ENCODE measurements at regions not wholly inside any gene's neighbourhood (a gene's known extent, or its start where the extent isn't known, plus 50 kb on each side); places are given as distances from the start of the nearest gene placed in this dataset.

- no peak for ATAC-seq
- no peaks in the 10 kb centered on the region for H3K27me3 ChIP-seq
- no peak overlapping the region for H3K27ac ChIP-seq
- no peak overlapping the region for H3K4me3 ChIP-seq
- no peak for DNase-seq
- WGBS, 2 donors, result 60 to 66% methylated on average over 3 of the region's 3 CpGs
- intact Hi-C loops (cut with DNase I), result no loop called here
- TF ChIP-seq CTCF (IDR thresholded peaks at IDR 0.05), result no peak
- H3K36me3 ChIP-seq, result no peaks in the 10 kb centered on the region
- no peak for FAIRE-seq
- H3K9me3 ChIP-seq, result no peaks in the 10 kb centered on the region
- H3K4me1 ChIP-seq, result no peaks in the 10 kb centered on the region
Measured at GRCh38 chr16:5639531-5639930, 541.9 kb upstream of the EEF2KMT start.

- Histone ChIP-seq H3K27ac (no peak overlapping the region), H3K4me1 (no peaks in the 10 kb centered on the region), H3K27me3 (no peaks in the 10 kb centered on the region), H3K9me3 (no peaks in the 10 kb centered on the region), H3K4me3 (no peak overlapping the region), H3K36me3 (no peaks in the 10 kb centered on the region)
- intact Hi-C loops (cut with DNase I), result no loop called here
- DNase-seq (no peak), FAIRE-seq (no peak), ATAC-seq (no peak)
- 40 to 53% methylated on average over 2 of the region's 2 CpGs for WGBS, 2 donors
- TF ChIP-seq CTCF (IDR thresholded peaks at IDR 0.05), result no peak
Measured at GRCh38 chr16:5635331-5635730, 537.7 kb upstream of the EEF2KMT start.

GRCh38 chr16:5634666-5635180, 537.1 kb upstream of the EEF2KMT start:
- Histone ChIP-seq H3K36me3 (no peaks in the 10 kb centered on the region), H3K9me3 (no peaks in the 10 kb centered on the region), H3K27me3 (no peaks in the 10 kb centered on the region), H3K4me3 (no peak overlapping the region), H3K4me1 (no peaks in the 10 kb centered on the region), H3K27ac (no peak overlapping the region)
- intact Hi-C loops (cut with DNase I), result no loop called here
- TF ChIP-seq CTCF (IDR thresholded peaks at IDR 0.05), result no peak
- WGBS, 2 donors, result 24 to 33% methylated on average over 2 of the region's 2 CpGs
- DNase-seq (no peak), FAIRE-seq (no peak), ATAC-seq (no peak)

GRCh38 chr16:5633845-5634440, 536.3 kb upstream of the EEF2KMT start:
- TF ChIP-seq CTCF (IDR thresholded peaks at IDR 0.05), result peak in 3 of 4 donors; percentile 14 to 25 (median 20)
- peak in 1 of 4 donors; percentile 31 for ATAC-seq
- no peak overlapping the region for H3K4me3 ChIP-seq
- DNase-seq, result no peak
- H3K4me1 ChIP-seq, result no peaks in the 10 kb centered on the region
- H3K27ac ChIP-seq, result no peak overlapping the region
- H3K36me3 ChIP-seq, result no peaks in the 10 kb centered on the region
- no peaks in the 10 kb centered on the region for H3K27me3 ChIP-seq
- FAIRE-seq, result no peak
- no peaks in the 10 kb centered on the region for H3K9me3 ChIP-seq
- 33 to 38% methylated on average over 5 of the region's 5 CpGs for WGBS, 2 donors
- intact Hi-C loops (cut with DNase I), result no loop called here

GRCh38 chr16:5622234-5622884, 524.8 kb upstream of the EEF2KMT start:
- FAIRE-seq (no peak), DNase-seq (no peak), ATAC-seq (peak in 2 of 4 donors; percentile 38 to 63)
- WGBS, 2 donors, result 52 to 61% methylated on average over 9 of the region's 9 CpGs
- no peak for TF ChIP-seq CTCF (IDR thresholded peaks at IDR 0.05)
- no peak overlapping the region for H3K4me3 ChIP-seq
- H3K36me3 ChIP-seq, result no peaks in the 10 kb centered on the region
- H3K27me3 ChIP-seq, result peaks cover 0 to 3% (median 0%) of the 10 kb centered on the region in 4 donors
- no peak overlapping the region for H3K27ac ChIP-seq
- intact Hi-C loops (cut with DNase I), result no loop called here
- no peaks in the 10 kb centered on the region for H3K4me1 ChIP-seq
- no peaks in the 10 kb centered on the region for H3K9me3 ChIP-seq
